H9 (cell line): ENCODE measurements at regions not wholly inside any gene's neighbourhood (a gene's known extent, or its start where the extent isn't known, plus 50 kb on each side); places are given as distances from the start of the nearest gene placed in this dataset.

Experiments
- DNase-seq: peaks from one replicate; pipeline ENCODE4 v3.0.0-alpha.2; 2017
- H2AFZ ChIP-seq: one replicate; pipeline ENCODE4 v1.6.1; 2013; ENCODE audit warnings: mild to moderate bottlenecking, low read length, control low read depth, moderate library complexity
- H2AK5ac ChIP-seq: 2 replicates; pipeline ENCODE4 v1.6.1; 2013; ENCODE audit warnings: low read length, control low read depth, mixed read lengths; ENCODE audit not compliant: insufficient read length
- H2BK120ac ChIP-seq: one replicate; pipeline ENCODE4 v1.6.1; 2013; ENCODE audit warnings: low read depth, mild to moderate bottlenecking, low read length, control low read depth, inconsistent platforms; ENCODE audit not compliant: poor library complexity, severe bottlenecking
- H2BK12ac ChIP-seq: 2 replicates; pipeline ENCODE4 v1.6.1; 2013; ENCODE audit warnings: low read length, control low read depth, mixed read lengths, low read depth; ENCODE audit not compliant: insufficient read length
- H2BK15ac ChIP-seq: 2 replicates; pipeline ENCODE4 v1.6.1; 2013; ENCODE audit warnings: low read depth, low read length, control low read depth
- H2BK20ac ChIP-seq: one replicate; pipeline ENCODE4 v1.6.1; 2013; ENCODE audit warnings: low read depth, mild to moderate bottlenecking, low read length, control low read depth, inconsistent platforms; ENCODE audit not compliant: poor library complexity, severe bottlenecking
- H2BK5ac ChIP-seq: 2 replicates; pipeline ENCODE4 v1.6.1; 2013; ENCODE audit warnings: low read length, control low read depth, mixed read lengths; ENCODE audit not compliant: insufficient read length
- H3K14ac ChIP-seq: 2 replicates; pipeline ENCODE4 v1.6.1; 2013; ENCODE audit warnings: low read length, control low read depth; ENCODE audit not compliant: insufficient read depth
- H3K18ac ChIP-seq: 2 replicates; pipeline ENCODE4 v1.6.1; 2013; ENCODE audit warnings: low read depth, mild to moderate bottlenecking, mixed read lengths, low read length, control low read depth; ENCODE audit not compliant: insufficient read length
- H3K23ac ChIP-seq: 2 replicates; pipeline ENCODE4 v1.6.1; 2013; ENCODE audit warnings: low read length, control low read depth, mixed read lengths, low read depth; ENCODE audit not compliant: insufficient read length
- H3K23me2 ChIP-seq: 2 replicates; pipeline ENCODE4 v1.6.1; 2013; ENCODE audit warnings: low read depth, mild to moderate bottlenecking, mixed read lengths, low read length, control low read depth; ENCODE audit not compliant: insufficient read length, poor library complexity, severe bottlenecking
- H3K27ac ChIP-seq: 2 replicates; pipeline ENCODE4 v1.5.1; 2013; ENCODE audit warnings: low read length, control low read depth, mixed read lengths, low read depth; ENCODE audit not compliant: insufficient read length
- H3K27me3 ChIP-seq: 2 replicates; pipeline ENCODE4 v1.6.1; 2013; ENCODE audit warnings: low read length, control low read depth, inconsistent platforms; ENCODE audit not compliant: insufficient read depth
- H3K4ac ChIP-seq: 2 replicates; pipeline ENCODE4 v1.6.1; 2013; ENCODE audit warnings: low read depth, mild to moderate bottlenecking, control low read depth, inconsistent platforms, low read length, moderate library complexity
- H3K4me1 ChIP-seq: 2 replicates; pipeline ENCODE4 v1.6.1; 2013; ENCODE audit warnings: low read length, control low read depth, inconsistent platforms; ENCODE audit not compliant: insufficient read depth
- H3K4me2 ChIP-seq: 2 replicates; pipeline ENCODE4 v1.6.1; 2013; ENCODE audit warnings: low read length, control low read depth, mixed read lengths; ENCODE audit not compliant: insufficient read length, insufficient read depth
- H3K56ac ChIP-seq: 2 replicates; pipeline ENCODE4 v1.6.1; 2013; ENCODE audit warnings: low read depth, mild to moderate bottlenecking, mixed read lengths, low read length, control low read depth; ENCODE audit not compliant: insufficient read length
- H3K79me1 ChIP-seq: 2 replicates; pipeline ENCODE4 v1.6.1; 2013; ENCODE audit warnings: low read depth, mild to moderate bottlenecking, moderate library complexity, low read length, control low read depth, inconsistent platforms; ENCODE audit not compliant: insufficient read depth, poor library complexity, severe bottlenecking
- H3K79me2 ChIP-seq: 2 replicates; pipeline ENCODE4 v1.6.1; 2013; ENCODE audit warnings: low read length, control low read depth, inconsistent platforms; ENCODE audit not compliant: insufficient read depth
- H3K9ac ChIP-seq: 2 replicates; pipeline ENCODE4 v1.6.1; 2013; ENCODE audit warnings: low read length, control low read depth, mixed read lengths; ENCODE audit not compliant: insufficient read length; ENCODE audit errors: extremely low read depth
- H3K9me3 ChIP-seq: one replicate; pipeline ENCODE4 v1.6.1; 2013; ENCODE audit warnings: low read depth, low read length, inconsistent platforms; ENCODE audit not compliant: control insufficient read depth
- H3T11ph ChIP-seq: one replicate; pipeline ENCODE4 v1.6.1; 2013; ENCODE audit warnings: mild to moderate bottlenecking, low read length, control low read depth, inconsistent platforms
- H4K20me1 ChIP-seq: one replicate; pipeline ENCODE4 v1.6.1; 2013; ENCODE audit not compliant: control insufficient read depth, insufficient read length, insufficient read depth
- H4K5ac ChIP-seq: 2 replicates; pipeline ENCODE4 v1.6.1; 2013; ENCODE audit warnings: low read depth, mild to moderate bottlenecking, mixed read lengths, low read length, control low read depth; ENCODE audit not compliant: insufficient read length
- H4K8ac ChIP-seq: replicated peaks from 2 replicates; pipeline ENCODE4 v1.6.1; 2013; ENCODE audit warnings: low read length, control low read depth, mixed read lengths, low read depth; ENCODE audit not compliant: insufficient read length
- H4K91ac ChIP-seq: 2 replicates; pipeline ENCODE4 v1.6.1; 2013; ENCODE audit warnings: low read depth, mild to moderate bottlenecking, moderate library complexity, mixed read lengths, low read length, control low read depth; ENCODE audit not compliant: insufficient read length
- H3K27ac Mint-ChIP-seq, 3 experiments: 2 replicates in 2 of 3; 3 replicates in 1 of 3; pipeline ENCODE4 v1.8.0; 2020 to 2021; ENCODE audit warnings: mixed read lengths in 3 of 3, mild to moderate bottlenecking in 1 of 3, moderate library complexity in 1 of 3
- H3K27me3 Mint-ChIP-seq: 2 replicates; pipeline ENCODE4 v1.8.0; 2021; ENCODE audit warnings: low read depth, mild to moderate bottlenecking, moderate library complexity, mixed read lengths
- H3K36me3 Mint-ChIP-seq, 3 experiments: 2 replicates in 2 of 3; 3 replicates in 1 of 3; pipeline ENCODE4 v1.8.0; 2020 to 2021; ENCODE audit warnings: low read depth in 3 of 3, mixed read lengths in 3 of 3; ENCODE audit not compliant: insufficient read depth in 1 of 3
- H3K4me1 Mint-ChIP-seq, 2 experiments: 2 replicates each; pipeline ENCODE4 v1.8.0; 2020; ENCODE audit warnings: mixed read lengths in 2 of 2
- H3K4me3 Mint-ChIP-seq, 2 experiments: 2 replicates in 1 of 2; 3 replicates in 1 of 2; pipeline ENCODE4 v1.8.0; 2020 to 2021; ENCODE audit warnings: mild to moderate bottlenecking in 2 of 2, mixed read lengths in 2 of 2, moderate library complexity in 1 of 2
- H3K9me3 Mint-ChIP-seq, 2 experiments: 2 replicates in 1 of 2; 3 replicates in 1 of 2; pipeline ENCODE4 v1.8.0; 2020; ENCODE audit warnings: mild to moderate bottlenecking in 2 of 2, mixed read lengths in 2 of 2, moderate library complexity in 1 of 2
- WGBS: extraction: QIAGEN DNeasy Blood & Tissue Kit; methylation state at CpG from one replicate; pipeline ENCODE4 v1.1.7; 2013; ENCODE audit warnings: missing lambda C conversion rate, low lambda C conversion rate, mixed read lengths; ENCODE audit not compliant: insufficient read length; ENCODE audit errors: extremely low coverage; 5-methylcytosine and 5-hydroxymethylcytosine counted together
- TF ChIP-seq, protein P1 (sequence below): fragments of 200-600 bp; sonication (generic); conservative IDR thresholded peaks from 3 replicates; pipeline ENCODE4 v1.8.0; 2021; ENCODE audit warnings: antibody characterized with exemption, mild to moderate bottlenecking

DNA sequence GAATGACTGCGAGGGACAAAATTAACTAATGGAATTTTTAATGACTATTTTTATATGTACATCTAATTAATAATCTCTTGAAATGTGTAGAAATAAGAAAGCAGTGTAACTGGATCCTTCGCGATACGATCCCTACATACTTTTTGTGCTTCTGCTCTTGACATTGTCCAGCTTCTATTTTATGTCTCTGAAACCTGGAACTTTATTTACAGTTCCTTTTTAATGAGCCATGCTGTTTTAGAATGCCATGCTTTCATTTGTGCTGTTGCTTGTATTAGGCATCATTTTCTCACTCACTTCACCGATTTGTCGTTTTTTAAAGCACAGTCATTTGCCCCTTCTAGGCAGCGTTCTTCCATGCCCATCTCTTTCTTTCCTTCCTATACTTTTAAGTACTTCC lies 301.3 kb downstream of the EDEM1 start:
- H2BK15ac ChIP-seq, result no peak overlapping the region
- DNase-seq, result no peak
- H3K4me1 ChIP-seq, result no peaks in the 10 kb centered on the region
- Mint-ChIP-seq H3K4me1 (no peaks in the 10 kb centered on the region), H3K27ac (no peak overlapping the region), H3K36me3 (no peaks in the 10 kb centered on the region), H3K4me3 (no peak overlapping the region), H3K27me3 (no peaks in the 10 kb centered on the region; the same call in 1 of the 2 replicates), H3K9me3 (no peaks in the 10 kb centered on the region)
- no peak overlapping the region for H2BK12ac ChIP-seq
- no peak overlapping the region for H3K4me2 ChIP-seq
- no peak overlapping the region for H3T11ph ChIP-seq
- no peaks in the 10 kb centered on the region for H3K79me1 ChIP-seq
- WGBS, result no CpG with 5 or more reads among the region's 7 CpGs
- TF ChIP-seq, protein P1, sequence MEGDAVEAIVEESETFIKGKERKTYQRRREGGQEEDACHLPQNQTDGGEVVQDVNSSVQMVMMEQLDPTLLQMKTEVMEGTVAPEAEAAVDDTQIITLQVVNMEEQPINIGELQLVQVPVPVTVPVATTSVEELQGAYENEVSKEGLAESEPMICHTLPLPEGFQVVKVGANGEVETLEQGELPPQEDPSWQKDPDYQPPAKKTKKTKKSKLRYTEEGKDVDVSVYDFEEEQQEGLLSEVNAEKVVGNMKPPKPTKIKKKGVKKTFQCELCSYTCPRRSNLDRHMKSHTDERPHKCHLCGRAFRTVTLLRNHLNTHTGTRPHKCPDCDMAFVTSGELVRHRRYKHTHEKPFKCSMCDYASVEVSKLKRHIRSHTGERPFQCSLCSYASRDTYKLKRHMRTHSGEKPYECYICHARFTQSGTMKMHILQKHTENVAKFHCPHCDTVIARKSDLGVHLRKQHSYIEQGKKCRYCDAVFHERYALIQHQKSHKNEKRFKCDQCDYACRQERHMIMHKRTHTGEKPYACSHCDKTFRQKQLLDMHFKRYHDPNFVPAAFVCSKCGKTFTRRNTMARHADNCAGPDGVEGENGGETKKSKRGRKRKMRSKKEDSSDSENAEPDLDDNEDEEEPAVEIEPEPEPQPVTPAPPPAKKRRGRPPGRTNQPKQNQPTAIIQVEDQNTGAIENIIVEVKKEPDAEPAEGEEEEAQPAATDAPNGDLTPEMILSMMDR, result no peak
- H3K9me3 ChIP-seq, result no peaks in the 10 kb centered on the region
- no peak overlapping the region for H2AFZ ChIP-seq
- no peak overlapping the region for H4K5ac ChIP-seq
- H2AK5ac ChIP-seq, result no peak overlapping the region
- H3K18ac ChIP-seq, result no peak overlapping the region
- no peak overlapping the region for H2BK5ac ChIP-seq
- no peaks in the 10 kb centered on the region for H3K79me2 ChIP-seq
- no peak overlapping the region for H3K9ac ChIP-seq
- H2BK20ac ChIP-seq, result no peak overlapping the region
- H3K56ac ChIP-seq, result no peak overlapping the region
- no peak overlapping the region for H3K14ac ChIP-seq
- H3K4ac ChIP-seq, result no peak overlapping the region
- no peaks in the 10 kb centered on the region for H4K20me1 ChIP-seq
- no peak overlapping the region for H4K91ac ChIP-seq
- no peak overlapping the region for H4K8ac ChIP-seq
- no peak overlapping the region for H3K27ac ChIP-seq
- no peak overlapping the region for H3K23ac ChIP-seq
- H3K23me2 ChIP-seq, result no peaks in the 10 kb centered on the region
- no peak overlapping the region for H2BK120ac ChIP-seq
- no peaks in the 10 kb centered on the region for H3K27me3 ChIP-seq
